Fibroblast of the conjunctiva (primary cell): ENCODE measurements at regions not wholly inside any gene's neighbourhood (a gene's known extent, or its start where the extent isn't known, plus 50 kb on each side); places are given as distances from the start of the nearest gene placed in this dataset.
"Not testable (repeated sequence)": the region's sequence is repeated elsewhere in the genome, so short reads cannot be mapped to it uniquely, and the experiment has no call there.

Source experiments
- DNase-seq: peaks from one replicate; pipeline ENCODE4 v3.0.0-alpha.2; 2010; ENCODE audit warnings: low read depth

DNA sequence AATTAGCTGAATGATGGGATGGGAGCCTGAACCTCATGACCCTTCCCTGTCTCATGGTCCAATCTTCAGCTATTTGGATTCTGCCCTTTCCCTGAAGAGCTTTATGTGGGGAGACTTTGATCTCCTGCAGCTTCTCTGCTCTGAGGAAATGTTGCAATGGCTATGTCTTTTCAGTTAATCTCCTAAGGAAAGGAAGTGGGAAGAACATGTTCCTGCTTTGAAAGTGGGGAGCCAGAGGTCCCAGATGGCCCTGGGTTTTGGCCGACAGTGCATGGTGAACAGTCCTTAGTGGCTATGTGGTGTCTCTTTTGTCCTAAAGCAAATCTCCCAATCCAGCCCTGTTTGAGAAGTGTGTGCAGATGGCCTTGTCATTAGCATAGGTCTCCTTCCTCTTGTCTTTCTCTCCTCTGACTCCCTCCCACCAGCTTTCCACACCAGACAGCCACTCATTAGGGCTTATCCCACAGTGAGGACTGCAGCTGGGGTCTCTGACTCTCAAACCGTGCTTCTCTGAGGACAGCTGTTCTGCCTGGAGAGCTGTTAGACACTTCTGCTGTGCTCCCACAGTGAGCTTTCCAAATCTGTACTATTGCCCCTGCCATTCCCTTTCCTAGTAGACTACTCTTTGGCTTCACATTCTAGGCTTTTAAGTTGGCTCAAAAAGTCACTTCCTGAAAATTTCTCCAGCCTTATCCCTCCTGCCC lies 365.8 kb upstream of the UMPS start:
- DNase-seq: no peak

DNA sequence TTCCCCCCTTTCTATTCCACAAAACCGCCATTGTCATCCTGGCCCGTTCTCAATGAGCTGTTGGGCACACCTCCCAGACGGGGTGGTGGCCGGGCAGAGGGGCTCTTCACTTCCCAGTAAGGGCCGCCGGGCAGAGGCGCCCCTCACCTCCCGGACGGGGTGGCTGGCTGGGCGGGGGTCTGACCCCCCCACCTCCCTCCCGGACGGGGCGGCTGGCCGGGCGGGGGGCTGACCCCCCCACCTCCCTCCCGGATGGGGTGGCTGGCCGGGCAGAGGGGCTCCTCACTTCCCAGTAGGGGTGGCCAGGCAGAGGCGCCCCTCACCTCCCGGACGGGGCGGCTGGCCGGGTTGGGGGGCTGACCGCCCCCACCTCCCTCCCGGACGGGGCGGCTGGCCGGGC lies 363.6 kb upstream of the UMPS start:
- not testable (repeated sequence) for DNase-seq

DNA sequence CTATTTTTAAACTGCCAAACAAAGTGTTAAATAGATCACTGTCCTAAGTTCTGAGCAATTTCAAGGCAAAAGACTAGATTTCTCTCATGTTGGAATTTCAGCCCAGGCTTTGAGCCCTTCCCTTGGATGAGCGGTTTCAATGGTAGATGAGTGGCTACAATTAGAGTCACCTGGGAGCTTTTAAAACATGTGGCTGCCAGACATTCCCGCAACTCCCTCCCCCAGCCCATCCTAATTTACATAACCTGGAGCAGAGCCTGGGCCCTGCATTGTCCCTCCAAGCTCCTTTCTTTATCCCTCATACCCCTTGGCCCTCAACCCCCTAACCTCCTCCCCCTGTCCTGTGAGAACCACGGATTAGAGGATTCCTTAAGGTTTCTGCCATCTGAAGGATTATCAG lies 357.5 kb upstream of the UMPS start:
- DNase-seq: no peak

DNA sequence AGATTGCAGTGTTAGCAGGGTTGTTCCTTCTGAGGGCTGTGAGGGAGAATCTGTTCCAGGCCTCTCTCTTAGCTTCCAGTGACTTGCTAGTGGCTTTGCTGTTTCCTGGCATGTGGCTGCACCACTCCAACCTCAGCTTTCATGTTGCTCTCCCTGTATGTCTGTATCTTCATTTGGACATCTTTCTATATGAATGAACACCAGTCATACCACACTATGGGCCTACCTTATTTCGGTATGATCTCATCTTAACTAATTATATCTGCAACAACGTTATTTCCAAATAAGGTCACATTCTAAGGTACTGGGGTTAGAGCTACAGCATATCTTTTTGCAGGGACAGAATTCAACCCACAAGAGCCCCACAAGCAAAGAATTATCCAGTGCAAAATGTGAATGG lies 356.7 kb upstream of the UMPS start:
- no peak for DNase-seq

DNA sequence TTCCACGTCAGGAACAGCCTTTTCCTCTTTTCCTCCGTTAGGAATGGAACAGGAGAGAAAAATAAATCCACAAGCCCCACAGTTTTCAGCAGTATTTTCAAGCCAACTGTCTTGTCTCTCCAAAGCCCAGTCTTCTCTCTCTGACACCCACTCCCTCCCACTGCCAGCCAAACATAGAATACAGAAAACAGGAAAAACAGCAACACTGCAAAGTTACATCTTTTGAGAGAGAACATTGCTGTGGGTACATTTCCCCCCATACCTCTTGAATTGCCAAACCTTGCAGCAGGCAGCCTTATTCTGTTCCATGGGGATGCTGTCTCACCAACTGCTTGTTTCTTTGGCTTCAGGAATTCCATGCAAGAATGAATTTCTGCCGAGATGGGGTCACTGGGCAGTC lies 355.7 kb upstream of the UMPS start:
- DNase-seq: no peak

DNA sequence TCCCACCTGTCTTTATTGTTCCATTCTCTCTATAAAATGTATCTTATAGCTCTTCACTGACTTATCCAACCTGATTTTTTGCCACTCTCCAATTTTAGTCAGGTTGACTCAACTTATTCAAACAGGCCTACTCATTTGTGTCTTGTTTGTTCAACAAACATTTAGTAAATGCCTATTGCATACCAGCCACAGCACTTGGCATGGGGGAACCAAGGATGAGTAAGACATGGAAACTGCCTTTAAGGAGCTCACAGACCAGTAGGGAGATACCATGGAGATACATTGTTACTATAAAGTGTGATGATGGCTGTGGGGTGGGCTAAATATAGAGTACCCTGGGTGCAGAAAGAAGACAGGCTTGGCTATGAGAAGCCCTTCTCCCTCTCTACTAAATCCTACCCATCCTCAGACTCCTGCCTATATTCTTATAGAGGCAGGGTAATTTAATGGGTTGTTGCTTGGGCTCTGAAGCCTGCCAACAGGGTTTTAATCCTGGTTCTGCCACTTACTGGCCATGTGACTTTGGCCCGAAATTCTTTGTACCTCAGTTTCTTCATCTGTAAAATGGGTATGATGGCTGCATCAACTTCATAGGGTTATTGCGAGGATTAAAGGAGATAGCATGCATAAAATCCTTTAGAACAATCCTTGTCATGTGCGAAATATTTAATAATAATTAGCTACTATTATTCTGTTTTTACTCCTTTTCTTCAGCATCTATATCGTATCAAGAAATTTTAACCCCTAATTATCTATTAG lies 348.5 kb upstream of the UMPS start:
- DNase-seq: no peak

DNA sequence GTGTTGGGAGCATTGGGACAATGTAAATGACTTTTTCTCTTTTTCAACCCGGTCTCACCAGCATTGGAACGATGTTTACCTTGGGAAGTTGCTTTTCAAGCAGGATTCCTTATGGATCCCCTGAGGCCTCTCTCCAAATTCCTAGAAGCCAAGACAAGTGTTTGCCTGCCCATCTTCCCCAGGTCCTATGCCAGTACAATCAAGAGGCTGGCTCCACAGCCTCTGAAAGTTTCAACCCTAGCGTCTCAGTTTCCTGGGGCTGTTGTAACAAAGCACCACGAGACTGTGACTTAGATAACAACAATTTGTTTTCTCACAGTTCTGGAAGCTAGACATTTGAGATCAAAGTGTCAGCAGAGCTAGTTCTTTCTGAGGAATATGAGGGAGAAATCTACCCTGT lies 347.2 kb upstream of the UMPS start:
- no peak for DNase-seq

GRCh38 chr3:124383846-124384466 lies 346.3 kb upstream of the UMPS start:
- DNase-seq: no peak

DNA sequence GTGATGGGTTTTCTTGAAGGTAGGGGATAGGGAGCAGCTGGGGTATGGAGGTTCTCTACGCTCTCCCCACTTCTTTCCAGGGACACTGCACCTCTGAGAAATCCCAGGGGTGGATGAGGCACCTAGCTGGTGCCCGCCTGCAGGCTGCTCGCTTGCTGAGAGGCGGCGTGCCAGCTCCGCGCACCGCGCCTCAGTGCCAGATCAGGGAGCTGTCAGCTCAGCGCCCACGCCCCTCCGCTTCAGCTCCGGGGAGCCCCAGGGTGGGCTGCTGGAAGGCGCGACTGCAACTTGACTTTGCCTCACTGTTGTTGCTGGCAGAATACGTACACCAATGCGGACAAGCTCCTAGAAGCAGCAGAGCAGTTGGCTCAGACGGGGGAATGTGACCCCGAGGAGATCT lies 345.7 kb upstream of the UMPS start:
- no peak for DNase-seq

DNA sequence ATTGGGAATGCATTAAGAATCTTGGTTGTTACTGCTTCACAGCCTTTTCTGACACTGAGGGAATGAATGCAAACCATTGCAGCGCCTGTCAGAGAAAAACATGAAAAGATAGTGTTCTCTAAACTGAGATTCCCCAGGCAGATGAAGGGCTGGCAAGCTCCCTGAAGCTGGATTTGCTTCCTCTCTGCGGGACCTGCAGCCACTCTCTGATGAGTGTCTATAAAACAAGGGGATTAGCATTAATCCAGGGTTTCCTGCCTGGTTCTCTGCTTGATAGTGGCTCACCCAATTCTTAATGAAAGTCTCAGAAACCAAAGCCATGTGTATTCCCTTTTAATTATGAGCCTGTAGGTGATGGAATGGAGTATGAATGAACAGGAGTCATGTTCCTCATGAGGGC lies 344.3 kb upstream of the UMPS start:
- DNase-seq: no peak

GRCh38 chr3:124386996-124387595 lies 343.2 kb upstream of the UMPS start:
- DNase-seq: no peak

DNA sequence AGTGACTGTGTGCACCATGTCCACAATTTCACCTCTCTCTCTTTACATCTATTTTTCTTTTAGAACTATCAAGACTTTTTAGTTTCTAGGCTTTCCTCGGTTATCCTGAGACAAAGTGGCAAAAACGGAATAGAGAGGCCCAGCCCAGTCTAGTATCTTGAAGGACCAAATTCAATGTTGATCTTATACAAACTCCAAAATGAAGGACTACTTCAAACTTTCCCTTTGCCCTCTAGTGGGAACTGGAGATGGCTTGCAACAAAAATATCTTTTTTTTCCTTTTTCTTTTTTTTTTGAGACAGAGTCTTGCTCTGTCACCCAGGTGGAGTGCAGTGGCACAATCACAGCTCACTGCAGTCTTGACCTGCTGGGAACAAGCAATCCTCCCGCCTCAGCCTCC lies 338.5 kb upstream of the UMPS start:
- no peak for DNase-seq

DNA sequence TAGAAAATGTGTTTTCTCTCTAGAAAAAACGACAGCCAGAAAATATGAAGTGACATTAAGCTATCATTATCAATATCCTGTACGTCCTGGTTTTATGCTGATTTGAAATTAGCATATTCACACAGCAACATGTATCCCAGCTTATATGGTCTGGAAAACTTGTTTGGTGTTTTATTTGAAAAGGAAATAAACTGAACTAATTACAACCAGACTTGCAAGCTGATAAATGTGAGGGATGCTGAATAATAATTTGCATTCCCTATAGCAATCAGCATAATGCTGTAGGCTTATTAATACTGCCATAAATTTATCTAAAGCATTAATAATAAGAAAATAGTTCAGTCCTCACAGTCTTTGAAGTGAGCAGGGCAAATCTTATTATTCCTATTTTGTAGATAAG lies 336.9 kb upstream of the UMPS start:
- DNase-seq: no peak

DNA sequence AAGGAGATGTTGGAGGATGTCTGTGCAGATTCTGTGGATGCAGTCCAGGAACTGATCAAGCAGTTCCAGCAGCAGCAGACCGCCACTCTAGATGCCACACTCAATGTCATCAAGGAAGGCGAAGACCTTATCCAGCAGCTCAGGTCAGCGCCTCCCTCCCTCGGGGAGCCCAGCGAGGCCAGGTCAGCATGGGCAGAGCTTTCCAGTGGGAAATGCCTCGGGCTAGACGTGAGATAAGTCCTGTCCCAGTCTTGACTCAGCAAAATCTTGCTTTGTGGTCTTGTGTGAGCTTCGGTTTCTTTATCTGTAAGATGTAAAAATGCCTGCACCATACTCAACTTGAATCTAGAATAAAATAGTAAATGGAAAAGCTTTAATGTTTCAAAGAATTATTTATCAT lies 335.1 kb upstream of the UMPS start:
- DNase-seq: no peak

- no peak for DNase-seq
Measured at GRCh38 chr3:124395584-124396338, 334.5 kb upstream of the UMPS start.

GRCh38 chr3:124396339-124396950 lies 333.8 kb upstream of the UMPS start:
- DNase-seq: no peak

- no peak for DNase-seq
Measured at GRCh38 chr3:124397088-124397487, 333.2 kb upstream of the UMPS start.

- no peak for DNase-seq
Measured at GRCh38 chr3:124398594-124398993, 331.7 kb upstream of the UMPS start.

GRCh38 chr3:124401843-124402242 lies 328.4 kb upstream of the UMPS start:
- no peak for DNase-seq

- no peak for DNase-seq
Measured at GRCh38 chr3:124402791-124403190, 327.5 kb upstream of the UMPS start.

GRCh38 chr3:124404621-124405020 lies 325.6 kb upstream of the UMPS start:
- DNase-seq: no peak

DNA sequence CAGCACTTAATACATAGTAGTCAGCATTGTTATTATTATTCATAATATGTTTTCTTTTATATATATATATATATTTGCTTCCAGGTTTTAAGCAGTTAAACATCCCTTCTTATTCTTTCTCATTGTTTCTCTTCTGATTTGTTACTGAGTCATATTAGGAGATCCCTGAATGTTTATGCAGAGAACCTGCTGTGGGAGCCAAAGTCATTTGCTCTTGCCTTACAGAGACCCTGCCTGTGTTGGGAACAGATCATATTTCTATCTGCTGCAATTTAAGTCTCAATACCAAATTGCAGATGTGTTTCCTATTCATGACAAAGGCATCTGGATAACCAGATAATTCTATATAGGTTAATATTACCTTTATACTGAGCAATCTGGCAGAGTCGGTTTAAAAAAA lies 323.0 kb upstream of the UMPS start:
- no peak for DNase-seq
